HG03565 (cell line): ENCODE measurements at regions not wholly inside any gene's neighbourhood (a gene's known extent, or its start where the extent isn't known, plus 50 kb on each side); places are given as distances from the start of the nearest gene placed in this dataset.
"Not testable (repeated sequence)": the region's sequence is repeated elsewhere in the genome, so short reads cannot be mapped to it uniquely, and the experiment has no call there.

Experiments used
- ATAC-seq: cut with Tn5 transposase; IDR thresholded peaks from one replicate; pipeline ENCODE4 v1.9.1; 2021; ENCODE audit warnings: mild to moderate bottlenecking, moderate library complexity; ENCODE audit not compliant: unreplicated experiment

DNA sequence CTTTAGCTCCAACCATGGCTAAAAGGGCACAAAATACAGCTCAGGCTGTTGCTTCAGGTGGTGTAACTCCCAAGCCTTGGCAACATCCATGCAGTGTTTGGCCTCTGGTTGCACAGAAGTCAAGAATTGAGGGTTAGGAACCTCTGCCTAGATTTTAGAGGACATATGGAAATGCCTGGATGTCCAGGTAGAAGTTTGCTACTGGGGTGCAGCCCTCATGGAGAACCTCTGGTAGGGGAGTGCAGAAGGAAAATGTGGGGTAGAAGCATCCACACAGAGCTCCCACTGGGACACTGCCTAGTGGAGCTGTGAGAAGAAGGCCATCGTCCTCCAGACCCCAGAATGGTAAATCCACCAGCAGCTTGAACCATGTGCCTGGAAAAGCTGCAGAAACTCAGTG lies 1453.8 kb upstream of the EYS start:
- no peak for ATAC-seq

DNA sequence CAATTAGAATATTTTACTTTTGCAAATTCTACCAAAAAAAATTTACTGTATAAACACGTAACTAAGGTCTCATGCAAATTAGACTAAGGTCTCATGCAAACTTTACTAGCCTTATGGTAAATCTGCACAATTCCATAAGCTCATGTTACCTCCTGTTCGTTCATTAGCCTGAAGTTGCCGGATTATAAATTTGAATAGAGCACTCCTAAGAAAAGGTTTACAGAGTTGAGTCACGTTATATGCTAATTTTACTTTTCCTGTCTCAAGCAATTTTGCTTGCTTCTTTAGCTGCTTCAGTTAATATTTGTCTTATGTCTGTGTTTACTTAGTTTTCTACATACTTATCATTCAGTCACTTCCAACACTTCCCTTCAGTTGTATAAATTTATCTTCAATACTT lies 1434.0 kb upstream of the EYS start:
- no peak for ATAC-seq

DNA sequence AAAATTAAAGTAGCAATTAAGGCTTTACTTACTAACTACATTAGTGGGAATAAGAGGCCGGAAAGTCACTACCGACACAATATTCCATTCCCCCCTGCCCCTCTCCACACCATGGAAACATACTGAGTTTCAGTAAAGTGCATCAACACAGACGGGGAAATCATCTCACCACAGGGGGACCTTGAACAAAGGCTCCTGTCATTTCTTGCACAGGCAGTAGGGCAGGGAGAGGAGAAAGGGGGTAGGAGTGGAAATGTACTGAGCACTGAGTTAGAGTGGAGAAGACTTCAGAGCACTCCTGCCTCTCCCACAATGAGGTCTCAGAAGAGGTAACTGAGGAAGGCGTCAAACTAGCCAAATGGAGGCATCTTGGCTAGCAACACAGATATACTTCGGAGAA lies 1426.9 kb upstream of the EYS start:
- no peak for ATAC-seq

DNA sequence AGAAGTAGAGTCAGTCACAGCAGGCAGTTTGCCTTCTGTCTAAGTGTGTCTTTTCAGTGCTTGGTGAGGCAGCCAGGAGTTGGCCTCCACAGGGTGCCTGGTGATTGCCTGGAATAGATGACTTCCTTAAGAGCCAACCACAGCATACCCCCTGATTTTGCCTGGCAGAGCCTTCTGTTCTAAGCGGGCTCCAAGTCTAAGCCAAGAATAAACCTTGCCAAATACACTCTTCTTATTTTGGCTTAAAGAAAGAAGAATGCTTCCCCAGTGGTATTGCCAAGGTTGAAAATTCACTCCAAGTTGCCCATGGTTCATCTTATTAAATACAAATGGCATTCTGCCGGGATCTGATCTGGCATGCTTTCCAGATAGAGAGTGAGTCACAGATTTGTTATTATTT lies 1424.8 kb upstream of the EYS start:
- ATAC-seq: no peak

DNA sequence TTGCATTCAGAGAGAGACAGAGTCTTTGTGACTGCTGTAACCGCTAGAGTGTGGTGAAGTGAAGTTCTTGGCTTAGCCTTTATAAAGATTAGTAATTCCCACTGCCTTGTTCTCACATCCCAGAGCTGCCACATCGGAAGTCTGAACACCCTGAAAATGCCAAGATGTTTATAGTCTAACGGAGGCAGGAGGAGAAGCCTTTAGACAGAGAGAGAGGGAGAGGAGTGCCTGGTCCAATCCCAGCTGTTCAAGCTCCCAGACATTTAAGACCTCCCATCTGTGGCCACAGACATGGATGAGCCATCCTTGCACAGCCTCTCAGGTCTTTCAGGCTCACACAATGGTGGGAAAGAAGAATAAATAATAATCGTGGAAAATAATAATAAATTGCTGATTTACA lies 1422.8 kb upstream of the EYS start:
- ATAC-seq: no peak

DNA sequence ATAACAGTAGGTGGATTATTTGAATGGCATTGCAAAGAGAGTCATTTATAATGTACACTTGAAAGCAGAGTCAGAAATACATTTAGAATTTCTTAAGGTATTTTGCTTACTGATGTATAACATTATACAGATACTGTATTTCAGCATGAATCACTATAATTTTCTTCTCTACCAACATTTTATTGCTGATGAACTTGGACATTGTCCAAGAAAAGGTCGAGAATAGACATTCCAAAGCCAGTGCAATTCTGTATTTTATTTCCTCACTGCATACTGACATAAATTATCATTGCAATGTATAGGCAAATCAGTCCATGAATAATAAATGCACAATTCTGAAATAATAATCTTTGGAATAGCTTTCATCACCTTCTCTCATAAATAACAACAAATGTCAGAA lies 1420.0 kb upstream of the EYS start:
- no peak for ATAC-seq

DNA sequence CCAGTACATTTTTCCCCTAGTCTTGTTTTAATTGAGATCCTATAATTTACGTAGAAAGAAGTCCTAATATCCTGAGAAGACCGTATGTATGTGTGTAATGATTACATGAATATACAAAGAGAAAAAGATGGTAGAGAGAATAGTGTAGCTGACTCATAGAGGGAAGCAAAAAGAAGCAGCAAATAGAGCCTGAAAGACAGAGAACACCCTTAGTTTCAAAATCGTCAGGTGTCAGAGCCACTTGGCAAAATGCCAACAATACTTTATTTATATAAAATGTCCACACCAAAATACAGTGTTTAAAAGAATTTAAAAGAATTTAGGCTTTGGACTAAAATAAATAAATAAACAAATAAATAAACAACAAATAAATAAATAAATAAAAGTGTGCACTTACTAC lies 1414.1 kb upstream of the EYS start:
- no peak for ATAC-seq

DNA sequence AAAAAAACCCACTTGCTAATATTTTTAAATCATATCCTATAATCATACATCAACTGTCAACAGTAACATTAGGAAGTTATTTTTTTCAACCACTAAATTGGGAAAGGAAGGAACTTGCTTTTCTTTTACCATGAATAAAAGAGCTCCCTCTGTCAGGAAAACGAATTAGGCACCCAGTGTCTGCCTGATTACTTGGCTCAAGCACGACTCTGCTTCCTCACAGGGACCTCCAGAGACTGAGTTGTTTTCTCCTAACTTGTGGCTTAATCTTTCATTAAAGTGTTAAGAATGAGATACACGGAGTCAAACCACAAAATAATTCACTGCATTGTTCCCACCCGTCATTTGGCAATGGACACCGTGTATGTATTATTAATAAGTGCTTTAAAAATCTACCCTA lies 1405.1 kb upstream of the EYS start:
- no peak for ATAC-seq

DNA sequence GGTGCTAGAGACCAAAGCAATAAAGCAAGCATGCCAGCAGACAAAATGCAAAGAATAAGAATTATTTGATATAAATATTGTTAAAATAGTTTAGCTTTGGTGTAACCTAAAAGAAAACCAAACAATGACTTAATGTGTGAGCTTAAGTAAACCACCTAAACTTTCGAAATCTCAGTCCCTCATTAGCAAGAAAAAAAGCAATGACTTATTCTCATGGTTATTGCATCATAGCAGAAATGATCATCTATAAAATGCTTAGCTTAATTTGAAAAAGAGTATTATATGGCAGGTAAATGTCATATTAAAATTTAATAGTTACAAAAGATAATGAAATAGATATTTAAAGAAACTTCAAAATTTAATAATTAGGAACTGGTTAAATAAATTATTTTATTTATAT lies 1395.7 kb upstream of the EYS start:
- no peak for ATAC-seq

DNA sequence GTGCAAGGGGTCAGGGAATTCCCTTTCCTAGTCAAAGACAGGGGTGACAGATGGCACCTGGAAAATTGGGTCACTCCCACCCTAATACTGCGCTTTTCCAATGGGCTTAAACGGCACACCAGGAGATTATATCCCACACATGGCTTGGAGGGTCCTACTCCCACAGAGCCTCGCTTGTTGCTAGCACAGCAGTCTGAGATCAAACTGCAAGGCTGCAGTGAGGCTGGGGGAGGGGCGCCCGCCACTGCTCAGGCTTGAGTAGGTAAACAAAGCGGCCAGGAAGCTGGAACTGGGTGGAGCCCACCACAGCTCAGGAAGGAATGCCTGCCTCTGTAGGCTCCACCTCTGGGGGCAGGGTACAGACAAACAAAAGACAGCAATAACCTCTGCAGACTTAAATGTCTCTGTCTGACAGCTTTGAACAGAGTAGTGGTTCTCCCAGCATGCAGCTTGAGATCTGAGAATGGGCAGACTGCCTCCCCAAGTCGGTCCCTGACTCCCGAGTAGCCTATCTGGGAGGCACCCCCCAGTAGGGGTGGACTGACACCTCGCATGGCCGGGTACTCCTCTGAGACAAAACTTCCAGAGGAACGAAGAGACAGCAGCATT lies 1388.7 kb upstream of the EYS start:
- ATAC-seq: not testable (repeated sequence)

DNA sequence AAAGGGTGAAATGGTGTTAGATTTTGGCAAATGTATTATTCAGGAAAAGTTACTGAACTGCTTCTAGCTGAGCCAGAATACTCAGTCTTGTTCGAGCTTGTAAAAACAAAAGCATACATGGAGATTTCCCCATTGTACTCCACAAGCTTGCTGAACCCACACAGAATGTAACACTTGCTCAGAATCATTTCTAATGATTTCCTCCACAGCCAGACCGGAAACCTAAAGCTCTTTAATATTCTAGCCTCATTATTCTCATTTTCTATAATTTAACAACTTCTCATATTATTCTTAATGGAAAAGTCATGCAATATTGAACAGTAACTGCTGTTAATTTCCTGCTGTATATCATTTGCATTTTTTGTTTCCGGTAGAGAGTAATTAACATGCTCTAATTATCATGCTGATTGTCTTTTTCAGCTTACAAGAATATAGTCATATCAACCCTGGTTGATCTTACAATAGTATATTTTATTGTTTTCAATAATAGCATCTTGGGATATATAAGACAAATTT lies 1387.5 kb upstream of the EYS start:
- ATAC-seq: no peak

DNA sequence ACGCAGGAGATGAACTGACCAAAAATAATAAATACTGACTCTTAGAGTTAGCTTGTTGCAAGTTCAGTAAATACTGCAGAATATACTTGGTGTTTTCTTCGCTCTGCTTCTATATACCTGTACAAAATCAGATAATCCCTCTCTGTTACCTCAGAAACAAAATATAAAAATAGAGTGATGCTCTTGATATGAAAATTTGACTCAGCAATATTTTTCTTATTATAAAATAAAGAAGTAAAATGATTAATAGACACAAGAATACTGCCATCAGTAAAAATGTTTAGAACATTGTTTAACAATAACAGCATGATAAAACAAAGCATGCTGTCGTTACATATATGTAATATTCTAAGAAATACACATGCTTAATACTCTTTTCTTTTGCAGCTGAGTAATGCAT lies 1366.9 kb upstream of the EYS start:
- ATAC-seq: no peak

DNA sequence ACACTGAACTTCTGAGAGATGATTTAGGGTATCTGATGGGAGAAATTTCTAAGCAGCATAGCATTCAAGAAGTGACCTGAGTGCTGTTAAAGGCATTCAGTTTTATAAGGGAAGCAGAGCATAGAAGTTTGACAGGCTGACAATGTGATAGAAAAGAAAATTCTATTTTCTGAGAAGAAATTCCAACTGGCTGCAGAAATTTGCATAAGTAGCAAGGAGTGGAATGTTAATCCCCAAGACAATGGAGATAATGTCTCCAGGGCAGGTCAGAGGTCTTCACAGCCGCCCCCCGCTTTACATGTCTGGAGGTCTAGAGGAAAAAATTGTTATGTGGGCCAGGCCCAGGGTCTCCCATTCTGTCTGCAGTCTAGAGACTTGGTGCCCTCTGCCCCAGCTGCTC lies 1361.8 kb upstream of the EYS start:
- ATAC-seq: no peak

DNA sequence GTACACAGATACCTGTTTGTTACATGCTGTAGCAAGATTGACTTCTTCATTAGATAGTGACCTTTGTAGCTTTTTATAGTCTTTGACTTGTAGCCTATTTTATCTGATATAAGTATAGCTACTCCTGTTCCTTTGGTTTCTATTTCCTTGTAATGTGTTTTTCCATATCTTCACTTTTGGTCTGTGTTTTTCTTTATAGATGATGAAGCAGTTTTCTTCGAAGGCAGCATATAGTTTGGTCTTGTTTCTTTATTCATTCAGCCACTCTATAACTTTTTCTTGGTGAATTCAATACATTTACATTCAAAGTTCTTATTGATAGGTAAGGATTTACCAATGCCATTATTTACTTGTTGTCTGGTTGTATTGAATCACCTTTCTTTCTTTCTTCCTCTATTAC lies 1357.3 kb upstream of the EYS start:
- ATAC-seq: no peak

DNA sequence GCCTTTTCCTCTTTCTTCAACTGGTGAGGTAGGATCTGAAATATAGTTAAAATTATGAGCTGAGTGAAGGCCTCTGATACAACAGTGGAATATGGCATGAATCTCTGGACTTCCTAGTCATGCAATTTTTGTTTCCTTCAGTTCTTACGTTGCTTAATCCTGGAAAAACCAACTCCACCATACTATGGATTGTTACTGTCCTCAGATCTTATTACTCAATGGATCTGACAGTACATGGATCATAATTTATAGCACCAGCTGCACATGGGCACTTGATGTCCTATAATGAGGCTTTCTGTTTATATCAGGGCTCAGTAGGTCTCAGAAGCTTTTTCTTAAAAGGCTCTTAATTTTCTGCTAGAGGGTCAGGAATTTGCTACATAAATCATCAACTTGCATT lies 1341.0 kb upstream of the EYS start:
- ATAC-seq: no peak

DNA sequence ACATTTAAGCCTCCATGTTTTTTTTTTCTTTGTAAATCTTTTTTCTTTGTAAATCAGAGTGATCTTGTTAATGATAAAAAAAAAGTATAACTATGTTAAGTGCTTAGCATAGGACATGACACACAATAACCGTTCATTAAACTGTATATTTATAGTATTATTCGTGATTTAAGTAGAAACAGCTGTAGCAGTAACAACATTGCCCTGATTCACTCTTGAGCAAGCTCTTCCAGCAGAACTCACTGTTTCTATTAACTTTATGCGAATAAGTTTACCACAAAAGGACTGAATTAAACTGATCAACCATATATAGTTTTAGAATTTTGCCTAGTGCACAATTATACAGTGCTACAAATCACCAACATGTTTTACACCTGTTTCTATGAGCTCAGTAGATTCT lies 1338.0 kb upstream of the EYS start:
- ATAC-seq: no peak

DNA sequence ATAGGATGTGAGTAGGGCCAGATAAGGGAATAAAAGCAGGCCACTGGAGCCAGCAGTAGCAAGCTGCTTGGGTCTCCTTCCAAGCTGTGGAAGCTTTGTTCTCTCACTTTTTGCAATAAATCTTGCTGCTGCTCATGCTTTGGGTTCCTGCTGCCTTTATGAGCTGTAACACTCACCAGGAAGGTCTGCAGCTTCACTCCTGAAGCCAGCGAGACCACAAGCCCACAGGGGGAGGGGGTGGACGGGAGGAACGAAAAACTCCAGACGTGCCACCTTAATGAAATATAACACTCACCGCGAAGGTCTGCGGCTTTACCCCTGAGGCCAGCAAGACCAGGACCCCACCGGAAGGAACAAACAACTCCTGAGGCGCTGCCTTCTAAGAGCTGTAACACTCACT lies 1324.4 kb upstream of the EYS start:
- no peak for ATAC-seq

DNA sequence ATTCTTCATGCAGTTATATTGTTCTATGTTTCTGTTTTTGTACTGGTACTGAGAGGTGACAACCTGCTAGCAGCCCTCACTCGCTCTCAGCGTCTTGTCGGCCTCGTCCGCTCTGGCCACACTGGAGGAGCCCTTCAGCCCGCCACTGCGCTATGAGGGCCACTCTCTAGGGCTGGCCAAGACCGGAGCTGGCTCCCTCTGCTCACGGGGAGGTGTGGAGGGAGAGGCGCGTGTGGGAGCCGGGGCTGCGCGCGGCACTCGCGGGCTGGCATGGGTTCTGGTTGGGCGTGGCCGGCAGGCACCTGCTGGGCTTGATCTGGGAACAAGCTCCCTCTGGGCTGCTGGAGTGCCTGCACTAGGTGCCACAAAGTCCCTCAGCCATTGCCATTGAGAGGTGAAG lies 1323.8 kb upstream of the EYS start:
- no peak for ATAC-seq

DNA sequence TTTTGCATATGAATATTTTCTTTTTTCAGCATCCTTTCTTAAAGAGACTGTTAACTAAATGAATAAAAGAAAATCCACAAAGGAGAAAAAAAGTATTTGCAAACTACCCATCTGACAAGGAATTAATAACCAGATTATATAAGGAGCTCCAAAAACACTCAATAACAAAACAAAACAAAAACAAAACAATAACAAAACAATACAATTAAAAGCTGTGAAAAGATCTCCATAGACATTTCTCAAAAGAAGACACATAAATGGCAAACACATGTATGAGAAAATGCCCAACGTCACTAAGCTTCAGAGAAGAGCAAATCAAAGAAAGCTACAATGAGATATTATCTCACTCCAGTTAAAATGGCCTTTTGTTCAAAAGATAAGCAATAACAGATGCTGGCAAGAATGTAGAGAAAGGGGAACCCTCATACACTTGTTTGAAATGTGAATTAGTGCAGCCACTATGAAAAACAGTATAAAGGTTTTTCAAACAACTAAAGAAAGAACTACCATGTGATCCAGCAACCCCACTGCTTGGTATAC lies 1310.0 kb upstream of the EYS start:
- no peak for ATAC-seq

DNA sequence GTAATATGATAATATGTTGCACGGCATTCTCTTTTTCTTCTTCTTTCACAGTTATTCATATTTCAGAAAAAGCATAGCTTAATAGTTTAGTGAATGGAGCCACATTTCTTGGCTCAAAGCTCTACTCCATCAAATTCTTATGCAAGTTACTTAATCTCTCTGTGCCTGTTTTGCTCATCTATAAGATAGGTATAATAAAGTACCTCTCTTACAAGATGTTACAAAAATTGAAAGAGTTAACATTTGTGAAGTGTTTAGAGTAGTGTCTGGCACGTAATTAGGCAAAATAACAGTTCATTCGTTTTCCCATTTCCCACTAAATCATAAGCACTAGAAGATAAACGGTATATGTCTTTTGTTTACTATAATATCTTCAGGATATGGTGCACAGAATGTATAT lies 1304.4 kb upstream of the EYS start:
- ATAC-seq: no peak

DNA sequence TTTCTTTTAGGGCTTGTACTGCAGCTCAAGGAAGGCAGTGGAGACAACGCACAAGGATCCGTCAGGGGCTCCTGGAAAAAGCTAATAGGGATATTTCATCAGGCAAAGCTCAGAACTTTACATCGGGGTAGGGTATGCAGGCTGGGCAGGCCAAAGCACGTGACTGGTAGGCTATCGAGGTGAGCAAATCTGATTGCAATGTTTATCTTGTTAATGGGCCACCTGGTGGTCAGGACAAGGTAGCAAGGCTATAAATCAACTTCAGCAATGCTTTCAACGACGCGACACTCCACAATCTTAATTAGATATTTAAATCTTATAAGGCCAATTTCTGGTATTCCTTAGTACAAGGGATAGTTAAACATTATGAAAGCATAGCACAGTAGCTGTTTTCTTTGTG lies 1302.8 kb upstream of the EYS start:
- no peak for ATAC-seq

DNA sequence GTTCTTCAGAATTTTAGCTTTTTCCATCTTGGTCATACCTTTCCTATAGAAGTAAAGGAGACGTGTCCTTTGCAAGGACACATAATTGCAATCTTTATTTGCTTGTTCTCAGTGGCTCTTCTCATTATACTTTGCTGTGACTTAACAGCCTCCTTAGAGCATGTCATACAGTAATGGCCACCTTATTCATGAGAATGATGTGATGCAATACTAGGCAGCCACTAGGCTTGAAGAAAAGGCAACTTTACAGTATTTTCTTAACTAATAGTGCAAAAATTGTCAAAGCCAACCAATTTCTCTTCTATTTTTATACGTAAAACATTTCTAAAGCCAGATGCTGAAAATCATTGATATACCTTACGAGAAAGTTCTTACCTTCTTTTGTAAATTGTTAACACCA lies 1296.8 kb upstream of the EYS start:
- no peak for ATAC-seq

DNA sequence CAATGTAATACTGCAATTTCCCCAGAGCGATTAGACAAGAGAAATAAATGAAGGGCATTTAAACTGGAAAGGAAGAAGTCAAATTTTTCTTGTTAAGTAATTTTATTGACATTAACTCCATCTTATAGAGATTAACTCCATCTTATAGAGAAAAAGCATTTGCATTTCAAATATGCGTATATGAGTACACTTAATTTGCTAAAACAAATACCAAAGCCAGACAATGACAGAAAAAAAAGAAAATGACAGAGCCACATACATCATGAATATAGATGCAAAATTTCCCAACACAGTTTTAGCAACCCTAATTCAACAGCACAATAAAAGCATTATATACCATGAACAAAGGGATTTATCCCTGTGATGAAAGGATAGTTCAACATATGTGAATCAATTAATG lies 1293.1 kb upstream of the EYS start:
- no peak for ATAC-seq
